Colon (tissue), 2 donors: ENCODE measurements at regions not wholly inside any gene's neighbourhood (a gene's known extent, or its start where the extent isn't known, plus 50 kb on each side); places are given as distances from the start of the nearest gene placed in this dataset.
"Not testable (repeated sequence)": the region's sequence is repeated elsewhere in the genome, so short reads cannot be mapped to it uniquely, and the experiment has no call there.

Experiments
- FAIRE-seq: peaks from 2 replicates; lab custom pipeline; 2012; peaks lifted over from hg19 to GRCh38; lab: Jason Lieb, UNC
- donor health status: control.
- donor health status: control.

DNA sequence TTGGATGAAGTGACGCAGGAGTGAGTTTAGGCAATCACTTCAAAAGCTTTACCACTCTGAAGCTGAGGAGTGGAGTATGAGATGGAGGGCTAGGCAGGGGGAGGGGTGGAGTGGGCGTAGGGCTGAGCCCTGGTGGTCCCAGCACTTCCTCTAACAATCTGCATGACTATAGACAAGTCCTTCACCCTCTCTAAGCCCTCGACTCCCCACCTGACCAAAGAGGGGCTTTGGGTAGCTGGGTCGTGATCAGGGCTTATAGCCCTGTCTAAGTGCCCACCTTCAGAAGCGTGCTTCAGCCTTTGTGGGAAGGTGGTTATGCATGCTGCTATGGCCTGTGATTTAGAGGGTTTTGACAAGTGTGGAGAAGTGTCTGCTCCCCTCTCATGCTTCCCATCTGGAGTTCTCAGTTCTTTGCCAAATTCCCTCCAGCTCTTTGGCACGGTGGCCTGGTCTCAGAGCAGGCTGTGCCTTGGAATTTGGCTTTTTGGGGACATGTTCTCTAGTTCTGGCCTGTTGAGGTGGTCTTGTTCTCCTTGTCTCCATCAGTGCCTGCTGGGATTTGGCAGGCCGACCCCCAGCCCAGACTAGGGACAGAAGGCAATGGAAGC is 53.0 kb downstream of the ACTBL2 start:
- no peak for FAIRE-seq

DNA sequence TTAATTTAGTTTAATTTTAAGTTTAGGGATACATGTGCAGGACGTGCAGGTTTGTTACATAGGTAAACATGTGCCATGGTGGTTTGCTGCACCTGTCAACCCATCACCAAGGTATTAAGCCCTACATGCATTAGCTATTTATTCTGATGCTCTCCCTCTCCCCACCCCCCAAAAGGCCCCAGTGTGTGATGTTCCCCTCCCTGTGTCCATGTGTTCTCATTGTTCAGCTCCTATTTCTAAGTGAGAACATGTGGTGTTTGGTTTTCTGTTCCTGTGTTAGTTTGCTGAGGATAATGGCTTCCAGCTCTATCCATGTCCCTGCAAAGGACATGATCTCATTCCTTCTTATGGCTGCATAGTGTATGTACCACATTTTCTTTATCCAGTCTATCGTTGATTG is 53.6 kb downstream of the ACTBL2 start:
- not testable (repeated sequence) for FAIRE-seq

DNA sequence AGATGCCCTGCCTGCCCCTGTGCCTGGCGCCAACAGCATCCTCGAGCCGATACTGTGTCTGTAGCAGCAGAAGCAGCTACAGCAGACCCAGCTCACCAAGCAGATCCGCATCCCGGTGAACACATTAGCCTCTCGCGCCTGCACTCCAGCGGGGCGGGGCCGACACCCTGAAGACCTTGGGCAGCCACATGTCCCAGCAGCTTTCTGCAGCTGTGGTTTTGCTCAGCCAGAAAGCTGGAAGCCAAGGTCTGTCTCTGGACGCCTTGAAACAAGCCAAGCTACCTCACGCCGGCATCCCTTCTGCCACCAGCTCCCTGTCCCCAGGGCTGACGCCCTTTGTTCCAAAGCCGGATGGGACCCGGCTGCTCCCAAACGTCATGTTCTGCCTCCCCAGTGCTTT is 59.6 kb downstream of the ACTBL2 start:
- FAIRE-seq: no peak

DNA sequence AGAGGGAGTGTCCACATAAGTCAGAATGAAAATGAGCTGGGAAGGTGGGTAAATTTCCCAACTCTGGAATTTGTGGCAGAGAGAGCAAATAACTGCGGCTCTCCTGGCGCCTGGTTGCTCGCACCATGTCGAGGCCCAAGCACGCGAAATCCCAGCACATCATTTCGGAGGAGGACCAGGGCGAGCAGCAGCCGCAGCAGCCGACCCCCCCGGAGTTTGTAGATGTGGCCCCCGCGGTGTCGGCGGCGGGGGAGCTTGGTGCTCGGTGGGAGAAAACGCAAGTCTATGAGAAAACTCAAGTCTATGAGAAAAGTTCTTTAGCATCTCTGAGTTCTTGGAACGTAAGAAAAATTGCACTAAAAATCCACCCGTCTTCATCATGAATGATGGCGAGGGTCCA is 60.3 kb downstream of the ACTBL2 start:
- FAIRE-seq: no peak

DNA sequence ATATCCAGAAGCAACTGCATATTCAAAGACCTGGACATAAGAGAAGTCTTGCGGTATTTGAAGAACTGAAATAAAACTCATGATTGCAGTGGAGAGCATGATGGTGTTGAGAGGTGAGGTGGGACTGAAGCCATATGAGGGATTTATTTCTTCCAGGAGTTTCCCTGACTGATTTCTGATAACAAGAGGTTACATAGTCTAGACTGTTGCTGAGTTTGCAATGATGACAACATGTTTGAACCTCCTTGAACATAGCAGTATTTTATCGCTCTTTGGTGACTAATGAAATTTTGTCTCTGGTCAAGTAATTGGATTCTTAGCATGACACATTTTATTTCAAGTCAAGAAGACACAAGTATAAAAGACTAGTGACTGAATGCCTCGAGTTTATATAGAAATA is 61.8 kb downstream of the ACTBL2 start:
- FAIRE-seq: no peak

DNA sequence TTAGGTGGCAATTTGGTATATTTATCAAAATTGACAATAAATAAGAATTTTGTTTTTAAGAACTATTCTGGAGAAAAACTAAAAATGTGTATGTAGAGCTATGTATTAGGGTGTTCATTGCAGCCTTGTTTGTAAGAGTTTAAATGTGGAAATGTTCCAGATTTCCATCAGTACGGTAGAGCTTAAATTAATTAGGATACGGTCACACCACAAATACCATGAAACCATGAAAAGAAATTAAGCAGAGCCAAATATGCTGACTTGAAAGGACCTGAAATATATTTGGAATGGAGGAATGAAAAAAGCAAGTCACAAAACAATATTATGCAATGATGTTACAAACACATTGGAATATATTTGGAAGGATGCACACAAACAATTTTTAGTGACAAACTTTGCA is 64.6 kb downstream of the ACTBL2 start:
- FAIRE-seq: no peak

DNA sequence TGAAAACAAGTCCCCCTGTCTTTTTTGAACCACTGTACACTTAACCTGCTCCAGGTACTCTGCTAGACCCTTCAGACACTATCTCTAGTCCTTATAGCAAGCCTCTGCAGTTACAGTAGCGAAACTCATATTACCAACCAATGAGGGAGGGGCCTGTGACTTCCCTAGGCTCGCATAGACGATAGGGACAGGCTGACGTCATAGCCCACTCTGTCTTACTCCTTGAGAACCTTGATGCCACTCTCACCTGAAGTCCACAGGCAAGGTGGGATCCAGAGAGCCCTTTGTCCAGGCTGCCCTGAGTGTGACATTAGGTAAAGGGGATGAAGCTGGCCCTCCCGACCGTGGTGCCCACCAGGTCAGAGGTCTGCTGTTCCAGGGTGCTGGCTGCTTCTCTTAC is 65.3 kb downstream of the ACTBL2 start:
- no peak for FAIRE-seq

DNA sequence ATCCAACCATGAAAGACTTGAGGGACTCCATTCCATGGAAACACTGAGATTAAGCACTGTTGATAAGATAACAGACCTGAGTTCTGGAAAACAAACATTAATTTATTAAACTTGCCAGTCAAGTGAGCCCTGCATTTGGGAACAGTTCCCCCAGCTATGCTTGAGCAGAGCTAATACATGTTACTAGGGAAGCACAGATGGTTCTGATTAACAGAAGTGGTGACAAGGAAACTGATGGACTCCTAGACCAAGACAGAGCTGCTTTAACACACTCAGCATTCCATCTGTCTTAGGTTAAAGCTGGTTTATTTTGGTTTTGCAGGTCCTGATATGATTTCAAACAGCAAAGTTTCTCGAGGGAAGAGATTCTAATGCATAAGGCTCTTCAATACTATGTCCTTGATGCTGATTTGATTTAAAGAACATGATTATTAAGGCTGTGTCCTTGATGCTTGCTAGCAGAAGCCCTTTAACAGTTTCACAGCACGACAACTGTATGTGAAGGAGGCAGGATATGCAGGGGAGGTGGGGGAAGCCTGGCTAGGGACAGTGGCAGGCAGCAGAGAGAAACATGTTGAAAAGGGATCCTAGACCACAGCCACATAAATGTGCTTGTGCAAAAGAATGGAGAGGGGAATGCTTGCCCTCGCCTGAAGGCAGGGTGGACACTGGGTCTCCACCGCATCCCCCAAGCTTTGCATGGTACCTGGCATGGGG is 66.2 kb downstream of the ACTBL2 start:
- no peak for FAIRE-seq

DNA sequence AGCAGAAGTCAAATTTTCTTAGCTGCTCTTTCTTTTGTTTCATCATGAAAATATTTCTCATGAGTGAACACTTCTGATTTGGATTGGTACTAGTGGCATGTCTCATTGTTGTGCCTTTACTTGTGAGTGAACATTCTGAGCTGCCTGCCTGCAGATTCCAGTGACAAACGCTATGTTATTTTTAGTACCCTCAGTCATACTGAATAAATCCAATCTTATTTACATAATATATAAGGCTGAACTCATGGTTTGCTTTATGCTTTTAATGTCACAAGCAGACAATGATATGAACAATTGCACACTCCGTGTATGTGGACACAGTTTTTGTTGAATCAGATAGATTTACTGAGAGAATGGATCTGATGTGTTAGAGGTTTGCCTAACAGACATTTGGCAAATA is 67.8 kb downstream of the ACTBL2 start:
- no peak for FAIRE-seq

DNA sequence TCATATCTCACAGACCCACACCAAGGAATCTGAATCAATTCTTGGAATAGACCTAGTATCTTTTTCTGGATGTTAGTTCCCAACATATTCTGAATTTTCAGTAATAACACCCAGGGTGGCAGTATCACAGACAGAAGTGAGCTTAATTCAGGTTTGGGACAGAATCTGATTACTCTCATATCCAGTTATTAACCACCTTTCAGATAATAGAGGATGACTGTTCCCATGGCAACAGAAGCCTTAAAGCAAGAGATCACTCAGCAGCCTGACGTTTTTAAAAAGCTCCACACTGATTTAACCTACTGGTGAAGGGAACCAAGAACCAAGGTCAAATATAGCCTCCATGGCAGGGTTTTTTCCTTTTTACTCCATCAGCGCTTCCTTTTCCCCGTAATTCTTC is 68.4 kb downstream of the ACTBL2 start:
- no peak for FAIRE-seq

DNA sequence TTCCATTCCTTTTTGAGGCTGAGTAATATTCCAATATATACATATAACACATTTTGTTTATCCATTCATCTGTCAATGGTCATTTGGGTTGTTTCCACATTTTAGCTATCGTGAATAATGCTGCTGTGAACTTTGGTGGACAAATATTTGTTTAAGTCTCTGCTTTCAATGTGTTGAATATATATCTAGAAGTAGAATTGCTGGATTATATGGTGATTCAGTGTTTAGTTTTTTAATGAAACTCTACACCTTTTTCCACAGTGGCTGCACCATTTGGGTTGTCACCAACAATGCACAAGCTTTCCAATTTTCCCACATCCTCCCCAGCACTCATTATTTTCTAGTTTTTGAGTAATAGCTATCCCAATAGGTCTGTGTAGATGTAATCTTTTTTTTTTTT is 69.5 kb downstream of the ACTBL2 start:
- no peak for FAIRE-seq

DNA sequence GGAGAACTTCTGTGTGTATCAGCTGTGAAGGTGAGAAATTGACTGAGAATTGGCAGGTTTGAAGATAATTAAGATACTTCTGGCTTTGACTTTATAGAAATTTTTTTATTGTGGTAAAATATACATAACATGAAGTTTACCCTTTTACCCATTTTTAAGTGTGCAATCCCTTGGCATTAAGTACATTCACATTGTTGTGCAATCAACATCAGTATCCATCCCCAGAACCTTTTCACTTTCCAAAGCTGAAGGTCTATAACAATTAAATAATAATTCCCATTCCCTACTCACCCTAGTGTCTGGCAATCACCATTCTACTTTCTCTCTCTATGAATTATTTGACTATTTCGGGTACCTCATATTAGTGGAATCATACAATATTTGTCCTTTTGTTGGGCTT is 69.9 kb downstream of the ACTBL2 start:
- no peak for FAIRE-seq

DNA sequence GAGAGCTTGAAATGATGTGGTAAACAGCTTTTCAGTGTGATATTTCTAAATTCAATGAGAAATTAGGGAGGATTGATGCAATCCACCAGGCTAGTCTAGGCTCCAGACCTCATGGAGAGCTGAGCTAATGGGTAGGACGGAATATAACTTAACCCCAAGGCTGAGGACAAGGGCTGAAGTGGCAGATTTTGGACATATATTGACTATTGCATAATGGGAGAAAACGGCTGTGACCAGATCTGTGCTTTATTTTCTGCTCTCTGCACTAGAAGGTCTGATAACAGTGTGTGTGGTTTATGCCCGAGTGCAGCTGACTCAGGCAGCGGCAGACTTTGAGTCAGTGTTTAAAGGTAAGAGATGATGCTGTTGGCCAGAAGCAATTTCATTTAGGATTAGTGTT is 70.6 kb downstream of the ACTBL2 start:
- no peak for FAIRE-seq

DNA sequence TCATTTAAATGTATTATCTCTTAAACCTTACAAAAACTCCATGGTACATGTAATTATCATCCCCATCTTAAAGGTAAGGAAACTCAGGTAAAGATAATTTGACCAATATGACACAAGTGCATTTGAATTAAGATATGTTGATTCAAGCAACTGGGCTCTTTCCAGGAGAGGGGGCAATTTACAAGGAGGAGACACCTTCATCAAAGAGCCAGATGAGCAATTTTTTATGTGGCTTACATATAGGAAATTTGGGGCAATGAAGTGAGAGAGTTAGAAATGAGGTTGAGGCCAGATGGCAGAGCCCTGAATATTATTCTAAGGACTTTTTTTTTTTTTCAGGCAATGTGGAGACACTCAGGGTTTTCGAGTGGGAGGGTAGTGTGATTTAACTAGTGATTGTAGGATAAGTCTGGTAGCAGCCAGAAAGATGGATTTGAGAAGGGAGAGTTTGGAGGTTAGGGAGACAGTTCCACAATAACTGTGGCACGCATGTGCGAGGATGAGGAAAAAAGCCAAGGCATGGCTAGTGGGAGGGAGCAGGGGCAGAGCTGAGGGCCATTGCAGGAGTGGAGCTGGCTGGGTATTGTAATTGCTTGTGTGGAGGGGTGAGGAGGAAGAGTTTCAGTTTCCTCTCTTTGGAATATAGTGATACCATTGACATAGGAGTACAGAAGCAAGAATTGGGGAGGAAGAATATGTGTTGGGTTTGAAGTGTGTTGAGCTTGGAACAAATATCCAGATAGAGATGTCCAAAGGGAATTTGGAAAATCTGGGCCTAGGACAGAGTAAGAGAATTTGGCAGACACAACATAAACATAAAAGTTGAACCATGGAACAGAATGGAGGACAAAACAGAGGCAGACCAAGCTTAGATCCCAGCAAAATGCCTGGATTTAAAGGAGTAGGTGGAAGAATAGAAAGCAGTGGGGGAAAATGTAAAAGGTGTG is 72.0 kb downstream of the ACTBL2 start:
- no peak for FAIRE-seq

DNA sequence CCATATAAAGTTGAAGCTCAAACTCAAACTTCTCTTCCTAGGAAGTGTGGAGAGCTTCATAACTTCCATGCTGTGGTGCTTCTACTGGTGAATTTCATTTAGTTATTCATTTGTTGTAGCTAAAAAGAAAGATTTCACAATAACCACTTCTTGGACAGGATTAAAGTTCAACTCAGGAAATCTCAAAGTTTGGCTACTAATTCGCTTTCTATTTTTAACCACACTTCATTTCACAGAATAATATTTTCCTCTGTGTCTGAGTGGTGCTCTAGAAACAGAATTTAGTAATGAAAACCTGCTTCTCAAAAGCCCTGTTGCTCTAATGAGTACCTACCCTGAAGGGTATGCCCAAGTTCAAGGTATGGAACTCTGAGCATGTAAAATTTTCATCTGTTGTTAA is 73.9 kb downstream of the ACTBL2 start:
- no peak for FAIRE-seq

DNA sequence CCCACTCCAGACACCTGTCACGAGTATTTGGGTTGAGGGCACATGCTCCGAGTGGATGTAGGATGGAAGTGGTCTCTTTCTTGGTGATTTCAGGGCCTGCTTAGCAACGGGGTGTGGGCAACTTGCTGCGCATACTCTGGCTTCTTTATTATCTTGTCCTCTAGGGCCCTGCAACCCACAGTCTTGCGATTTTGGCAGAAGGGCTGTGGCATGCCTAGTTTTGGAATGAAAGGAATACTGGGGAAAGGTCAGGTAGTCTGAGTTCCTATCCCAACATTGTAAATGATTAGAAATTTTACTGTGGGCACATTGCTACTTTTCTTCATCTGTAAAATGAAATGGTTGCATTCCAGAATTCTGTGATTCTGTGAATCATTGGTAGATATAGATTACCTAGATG is 74.3 kb downstream of the ACTBL2 start:
- no peak for FAIRE-seq

DNA sequence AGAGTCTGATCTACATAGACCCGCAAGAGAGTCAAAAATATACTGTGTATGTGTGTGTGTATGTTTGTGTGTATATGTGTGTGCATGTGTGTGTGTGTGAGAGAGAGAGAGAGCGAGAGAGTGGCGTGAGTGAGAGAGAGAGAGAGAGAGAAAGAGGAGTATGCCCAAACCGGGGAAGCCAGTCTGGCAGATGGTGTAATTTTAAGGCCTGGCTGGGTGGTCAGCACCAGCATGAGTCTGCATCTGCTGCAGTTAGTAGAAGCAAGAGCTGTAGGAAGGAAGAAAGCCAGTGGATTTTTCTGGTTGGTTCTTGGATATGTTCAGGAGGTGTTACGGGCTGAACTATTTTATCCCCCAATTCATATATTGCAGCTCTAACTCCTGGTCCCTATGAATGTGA is 75.2 kb downstream of the ACTBL2 start:
- no peak for FAIRE-seq

DNA sequence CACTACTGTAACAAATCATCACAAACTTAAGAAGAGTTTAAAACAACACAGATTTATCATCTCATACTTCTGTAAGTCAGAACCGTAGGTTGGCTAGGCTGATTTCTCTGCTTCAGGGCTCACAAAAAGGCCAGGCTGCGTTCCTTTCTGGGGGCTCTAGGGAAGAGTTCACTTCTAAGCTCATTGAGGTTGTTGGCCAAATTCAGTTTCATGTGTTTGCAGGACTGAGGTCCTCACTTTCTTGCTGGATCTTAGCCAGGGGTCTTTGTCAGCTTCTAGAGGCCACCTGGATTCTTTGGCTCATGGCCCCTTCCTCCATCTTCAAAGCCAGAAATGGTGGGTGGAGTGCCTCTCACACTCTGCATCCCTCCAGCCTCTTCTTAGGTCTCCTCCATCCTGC is 76.0 kb downstream of the ACTBL2 start:
- no peak for FAIRE-seq

DNA sequence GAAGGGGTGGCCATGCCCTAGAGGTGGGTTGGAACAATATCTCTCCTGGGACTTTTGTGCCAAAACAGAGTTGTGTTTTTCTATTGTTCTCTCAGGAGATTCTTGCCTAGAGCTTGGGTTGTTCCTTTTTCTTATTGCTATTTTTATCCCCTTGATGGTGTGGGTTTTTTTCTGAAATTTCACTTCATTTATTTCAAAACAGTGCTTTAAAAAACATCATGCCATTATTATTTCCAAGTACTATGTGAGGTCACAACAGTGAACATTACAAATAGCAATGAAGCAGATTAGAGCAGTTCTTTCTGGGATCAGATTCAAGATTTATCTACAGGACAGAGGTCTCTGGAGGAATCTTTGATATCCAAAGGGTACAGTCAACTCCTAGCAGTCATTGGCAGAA is 76.6 kb downstream of the ACTBL2 start:
- no peak for FAIRE-seq

DNA sequence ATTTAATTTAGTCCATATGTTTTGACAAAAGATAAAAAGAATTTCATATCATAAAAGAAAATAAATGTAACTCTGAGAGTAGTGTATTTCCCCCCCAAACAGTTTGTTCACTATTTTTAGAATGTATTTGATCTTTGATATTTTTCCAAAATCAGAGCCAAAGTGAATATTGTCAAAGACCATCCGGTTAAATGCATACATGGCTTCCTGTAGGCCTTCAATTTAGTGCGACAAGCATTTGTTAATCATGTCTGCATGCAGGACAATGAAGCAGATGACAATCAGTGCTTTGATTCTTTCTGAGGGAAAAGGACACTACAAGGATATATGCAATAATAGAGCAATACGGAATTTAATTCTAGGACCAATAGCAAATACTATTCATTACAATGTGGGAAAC is 79.8 kb downstream of the ACTBL2 start:
- FAIRE-seq: peak; percentile 55

DNA sequence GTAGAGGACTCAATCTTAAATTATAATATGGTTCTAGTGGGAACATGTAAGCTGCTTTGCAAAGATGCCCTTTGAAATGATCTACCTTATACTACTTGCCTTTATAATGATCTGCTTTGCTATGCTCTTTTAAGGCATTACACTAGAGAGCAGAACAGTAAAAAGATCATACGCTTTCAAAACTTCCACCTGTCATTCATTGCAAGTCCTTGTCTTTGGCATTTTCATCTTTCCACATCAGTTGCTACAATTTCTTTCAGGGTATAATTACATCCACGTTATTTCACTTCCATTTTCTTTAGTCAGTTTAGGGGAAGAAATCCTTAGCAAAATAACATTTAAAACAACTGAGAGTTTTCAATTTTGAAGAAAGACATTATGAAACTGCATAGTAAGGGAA is 80.3 kb downstream of the ACTBL2 start:
- FAIRE-seq: no peak

DNA sequence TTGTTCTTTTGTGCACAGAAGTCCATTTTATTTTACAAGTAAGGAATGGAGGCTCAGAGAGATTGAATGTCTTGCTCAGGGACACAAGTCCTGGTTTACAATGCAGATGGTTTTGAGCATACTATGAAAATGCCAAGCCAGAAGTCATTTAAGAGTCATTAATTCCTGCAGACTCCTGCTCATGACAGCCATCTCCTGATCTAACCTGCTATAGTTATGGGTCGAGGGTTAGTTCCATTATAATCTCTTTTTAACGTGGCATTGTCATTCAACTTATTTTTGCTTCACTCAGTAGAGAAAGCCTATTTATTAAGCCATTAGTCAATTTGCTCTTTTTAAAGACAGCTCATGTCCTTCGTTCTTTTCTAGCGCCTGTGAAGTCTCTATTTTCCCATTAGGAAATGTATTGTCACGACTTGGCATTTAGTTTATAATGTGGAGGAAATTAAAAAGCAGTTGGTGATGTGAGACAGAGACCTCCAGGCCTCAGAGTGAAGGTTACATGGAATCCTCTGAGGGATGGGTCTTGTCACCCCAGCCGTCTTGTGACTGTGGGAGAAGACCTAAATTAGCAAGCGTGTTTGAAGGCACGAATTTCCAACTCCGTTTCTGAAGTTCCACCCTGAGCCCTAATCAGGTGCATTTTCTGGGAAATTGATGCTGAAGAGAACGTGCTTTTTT is 84.1 kb downstream of the ACTBL2 start:
- no peak for FAIRE-seq

DNA sequence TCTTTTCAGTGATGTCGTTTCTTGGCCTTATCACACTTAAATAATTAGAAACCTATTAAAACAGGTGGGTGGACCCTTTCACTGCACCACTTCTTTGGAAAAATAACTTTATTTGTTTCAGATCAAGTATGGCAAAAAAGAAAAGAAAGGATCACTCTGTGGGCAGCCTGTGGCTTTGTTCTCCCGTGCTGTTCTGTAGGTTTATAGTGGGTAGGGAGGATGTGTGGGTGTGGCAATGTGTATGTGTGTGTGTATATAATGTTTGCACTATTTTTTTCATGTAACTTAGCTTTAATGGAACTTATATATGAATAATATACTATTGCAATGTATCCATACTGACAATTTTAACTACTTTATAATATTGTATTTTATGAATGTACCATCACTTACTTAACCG is 85.9 kb downstream of the ACTBL2 start:
- no peak for FAIRE-seq
